Activated effector memory CD4-positive, alpha-beta T cell treated with anti-CD3 and anti-CD28 coated beads, Interleukin-2, amount 50 U/mL, for 16 hours (primary cell): ENCODE measurements at regions not wholly inside any gene's neighbourhood (a gene's known extent, or its start where the extent isn't known, plus 50 kb on each side); places are given as distances from the start of the nearest gene placed in this dataset.

Experiments
- DNase-seq: peaks from one replicate; pipeline ENCODE4 v3.0.0-alpha.2; 2020

GRCh38 chr21:35635261-35635660 is 425.1 kb downstream of the SETD4 start:
- DNase-seq = no peak

- no peak for DNase-seq
Measured at GRCh38 chr21:35633501-35633900, 426.8 kb downstream of the SETD4 start.

GRCh38 chr21:35632711-35633110 is 427.6 kb downstream of the SETD4 start:
- no peak for DNase-seq

DNA sequence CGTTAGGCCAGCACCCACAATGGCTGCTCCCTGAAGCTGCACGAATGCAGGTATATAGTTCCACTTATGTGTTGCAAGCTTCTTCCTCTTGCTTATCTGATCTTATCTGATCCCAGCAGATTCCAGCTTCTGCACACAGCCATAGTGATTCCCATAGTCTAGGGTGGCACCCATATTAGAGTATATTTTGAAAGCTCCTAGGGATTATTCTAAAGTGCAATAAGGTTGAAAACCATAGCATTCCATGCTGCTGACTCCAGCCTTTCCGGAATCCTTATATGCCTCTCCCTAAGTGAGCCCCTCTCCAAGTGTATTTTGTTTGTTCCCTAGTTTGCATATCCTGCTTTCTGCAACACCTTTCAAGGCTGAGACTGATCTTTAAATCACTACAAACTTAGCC is 432.0 kb downstream of the SETD4 start:
- no peak for DNase-seq

DNA sequence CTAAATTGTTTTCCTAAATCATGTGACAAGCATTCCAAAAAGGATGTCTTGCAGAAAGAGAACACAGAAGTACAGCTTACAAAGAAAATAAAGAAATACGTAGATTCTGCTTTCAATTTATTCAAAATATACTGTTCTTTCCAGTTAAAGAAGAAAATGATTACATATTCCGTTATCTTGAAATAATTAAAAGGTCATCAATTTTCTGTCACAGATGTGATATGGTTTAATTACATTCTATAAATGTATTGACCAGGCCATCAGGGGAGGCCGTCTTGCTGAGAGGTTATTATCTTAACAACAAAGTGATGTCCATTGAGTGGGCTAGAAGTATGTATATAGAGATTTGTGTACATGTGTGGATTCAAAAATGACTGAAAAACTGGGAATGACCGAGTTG is 432.9 kb downstream of the SETD4 start:
- DNase-seq = no peak

- DNase-seq = no peak
Measured at GRCh38 chr21:35625576-35625975, 434.8 kb downstream of the SETD4 start.

DNA sequence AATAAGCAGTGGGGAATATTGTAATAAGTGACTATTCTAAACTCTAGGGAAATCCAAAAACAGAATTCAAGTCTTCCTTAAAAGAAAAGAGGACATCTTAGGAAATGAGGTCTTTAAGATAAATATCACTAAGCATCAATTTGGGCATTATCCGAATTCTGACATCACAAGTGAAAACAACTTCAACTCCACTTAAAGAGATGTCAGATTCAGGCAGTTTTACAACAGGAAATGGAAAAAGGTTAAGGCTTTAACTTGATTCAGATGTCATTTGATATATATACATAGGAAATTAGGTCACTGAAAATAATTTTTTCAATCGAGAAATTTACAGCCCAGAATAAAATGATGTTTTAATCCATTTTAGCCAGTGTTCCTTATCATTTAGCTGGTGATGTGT is 435.4 kb downstream of the SETD4 start:
- DNase-seq = no peak

GRCh38 chr21:35622612-35623011 is 437.7 kb downstream of the SETD4 start:
- DNase-seq = no peak

- no peak for DNase-seq
Measured at GRCh38 chr21:35619184-35619583, 441.1 kb downstream of the SETD4 start.

DNA sequence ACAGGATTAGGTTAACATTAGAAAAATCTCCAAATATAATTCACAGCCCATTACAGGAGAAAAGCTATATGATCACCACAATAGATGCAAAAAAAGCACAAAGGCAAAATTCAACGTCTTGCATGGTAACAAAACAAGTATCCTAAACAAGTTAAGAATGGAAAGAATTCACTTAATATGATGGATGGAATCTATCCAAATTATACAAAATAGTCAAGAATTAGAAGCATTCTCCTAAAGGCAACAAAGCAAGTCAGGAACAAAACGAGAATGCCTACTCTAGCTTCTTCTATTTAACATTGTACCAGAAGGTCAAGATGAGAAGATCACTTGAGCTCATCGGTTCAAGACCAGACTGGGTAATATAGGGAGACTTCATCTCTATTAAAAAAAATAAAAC is 442.8 kb downstream of the SETD4 start:
- no peak for DNase-seq

- DNase-seq = no peak
Measured at GRCh38 chr21:35616090-35616489, 444.2 kb downstream of the SETD4 start.

GRCh38 chr21:35615325-35615724 is 445.0 kb downstream of the SETD4 start:
- DNase-seq = no peak

- DNase-seq = no peak
Measured at GRCh38 chr21:35614396-35614921, 445.9 kb downstream of the SETD4 start.

- DNase-seq = no peak
Measured at GRCh38 chr21:35611708-35612132, 448.6 kb downstream of the SETD4 start.

GRCh38 chr21:35609263-35609662 is 451.1 kb downstream of the SETD4 start:
- no peak for DNase-seq

DNA sequence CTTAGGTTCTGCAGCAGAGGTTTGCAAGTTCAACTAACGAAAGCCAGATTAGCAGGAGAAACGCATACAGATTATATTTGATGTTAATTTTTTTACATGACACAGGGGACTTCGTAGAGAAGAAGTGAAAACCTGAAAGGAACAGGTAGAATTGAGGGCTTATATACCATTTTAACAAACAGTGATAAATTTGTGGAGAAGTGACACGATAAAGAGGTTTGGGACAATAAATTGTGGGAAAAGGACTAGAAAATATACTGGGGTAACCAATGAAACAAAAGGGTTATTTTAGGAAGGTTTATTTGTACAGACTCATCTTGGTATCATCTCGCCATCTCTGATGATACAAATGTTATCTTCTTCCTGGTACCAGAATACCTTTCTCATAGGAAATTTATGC is 452.9 kb downstream of the SETD4 start:
- no peak for DNase-seq

DNA sequence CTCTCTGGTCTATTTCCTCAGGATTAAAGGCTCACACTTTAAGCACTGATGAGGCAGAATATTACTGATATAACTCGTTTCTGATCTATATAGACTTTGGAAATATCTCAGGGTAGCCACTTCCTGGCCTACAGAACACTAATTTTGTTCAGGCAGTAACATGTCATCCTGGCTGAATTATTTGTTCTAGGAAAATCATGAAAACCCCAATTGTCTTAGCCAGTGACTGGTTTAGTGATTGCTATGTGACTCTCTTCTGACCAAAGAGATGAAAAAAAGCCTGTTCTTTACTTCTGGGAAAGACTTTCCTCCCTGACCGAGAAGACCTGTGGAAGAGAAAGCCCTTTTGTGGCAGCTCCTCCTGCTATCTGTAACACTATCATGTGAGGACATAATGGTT is 453.7 kb downstream of the SETD4 start:
- no peak for DNase-seq

- no peak for DNase-seq
Measured at GRCh38 chr21:35606146-35606545, 454.2 kb downstream of the SETD4 start.

DNA sequence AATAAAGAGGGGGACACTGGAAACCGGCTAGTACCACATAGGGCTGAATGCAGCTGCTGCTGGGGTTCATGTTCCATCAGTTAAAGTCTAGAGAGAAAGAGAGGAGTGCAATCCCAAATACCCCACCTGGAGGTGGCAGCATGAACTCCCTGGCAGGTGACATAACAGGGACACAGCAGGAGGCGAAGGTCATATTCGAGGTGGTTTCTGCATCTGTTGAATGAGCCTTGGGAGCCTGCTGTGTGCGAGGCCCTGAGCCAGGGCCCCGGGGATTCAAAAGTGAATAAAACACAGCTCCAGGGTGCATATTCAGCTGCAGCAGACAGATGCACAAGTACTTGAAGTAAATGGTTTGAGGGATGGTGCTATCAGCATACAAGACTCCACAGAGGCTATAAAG is 456.8 kb downstream of the SETD4 start:
- DNase-seq = no peak

DNA sequence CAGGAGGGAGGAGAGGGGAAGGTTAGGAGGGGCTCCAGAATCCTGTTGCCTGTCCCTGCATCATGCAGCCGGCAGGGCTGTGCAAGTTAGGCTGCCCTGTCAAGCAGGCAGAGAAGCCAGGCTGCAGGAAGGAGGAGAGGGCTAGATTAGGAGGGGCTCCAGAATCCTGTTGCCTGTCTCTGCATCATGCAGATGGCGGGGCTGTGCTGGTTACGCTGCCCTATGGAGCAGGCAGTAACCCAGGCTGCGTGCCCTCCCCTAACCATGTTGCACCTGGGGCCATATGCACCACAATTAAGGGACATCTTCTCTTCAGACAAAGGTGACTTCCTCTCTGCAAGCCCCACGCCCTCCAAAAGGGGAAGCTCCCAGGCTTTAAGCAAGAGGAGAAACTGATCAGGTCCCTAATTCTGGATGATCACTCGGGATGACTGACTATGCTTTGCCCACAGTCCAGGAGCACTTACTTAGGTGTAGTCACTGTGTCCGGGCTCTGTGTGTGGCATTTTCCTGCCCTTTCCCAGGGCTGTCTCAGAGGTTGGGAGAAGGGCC is 457.4 kb downstream of the SETD4 start:
- DNase-seq = no peak

GRCh38 chr21:35601211-35601610 is 459.1 kb downstream of the SETD4 start:
- DNase-seq = no peak

- no peak for DNase-seq
Measured at GRCh38 chr21:35599164-35599563, 461.2 kb downstream of the SETD4 start.

GRCh38 chr21:35597750-35598339 is 462.5 kb downstream of the SETD4 start:
- no peak for DNase-seq

DNA sequence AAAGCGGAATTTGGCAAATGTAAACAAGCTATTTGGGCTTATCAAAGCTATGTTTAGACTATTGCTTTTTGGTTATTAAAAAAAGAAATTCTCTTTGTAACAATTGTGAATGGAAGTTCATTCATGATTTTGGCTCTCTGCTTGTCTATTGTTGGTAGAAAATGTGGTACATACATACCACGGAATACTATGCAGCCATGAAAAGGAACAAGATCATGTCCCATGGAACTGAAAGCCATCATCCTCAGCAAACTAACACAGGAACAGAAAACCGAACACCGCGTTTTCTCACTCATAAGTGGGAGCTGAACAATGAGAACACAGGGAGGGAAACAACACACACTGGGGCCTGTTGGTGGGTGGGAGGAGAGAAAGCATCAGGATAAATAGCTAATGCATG is 465.4 kb downstream of the SETD4 start:
- no peak for DNase-seq

GRCh38 chr21:35593000-35593502 is 467.3 kb downstream of the SETD4 start:
- no peak for DNase-seq
